ENCODE measurements at regions not wholly inside any gene's neighbourhood (a gene's known extent, or its start where the extent isn't known, plus 50 kb on each side); places are given as distances from the start of the nearest gene placed in this dataset.
"Not testable (repeated sequence)": the region's sequence is repeated elsewhere in the genome, so short reads cannot be mapped to it uniquely, and the experiment has no call there.

DNA sequence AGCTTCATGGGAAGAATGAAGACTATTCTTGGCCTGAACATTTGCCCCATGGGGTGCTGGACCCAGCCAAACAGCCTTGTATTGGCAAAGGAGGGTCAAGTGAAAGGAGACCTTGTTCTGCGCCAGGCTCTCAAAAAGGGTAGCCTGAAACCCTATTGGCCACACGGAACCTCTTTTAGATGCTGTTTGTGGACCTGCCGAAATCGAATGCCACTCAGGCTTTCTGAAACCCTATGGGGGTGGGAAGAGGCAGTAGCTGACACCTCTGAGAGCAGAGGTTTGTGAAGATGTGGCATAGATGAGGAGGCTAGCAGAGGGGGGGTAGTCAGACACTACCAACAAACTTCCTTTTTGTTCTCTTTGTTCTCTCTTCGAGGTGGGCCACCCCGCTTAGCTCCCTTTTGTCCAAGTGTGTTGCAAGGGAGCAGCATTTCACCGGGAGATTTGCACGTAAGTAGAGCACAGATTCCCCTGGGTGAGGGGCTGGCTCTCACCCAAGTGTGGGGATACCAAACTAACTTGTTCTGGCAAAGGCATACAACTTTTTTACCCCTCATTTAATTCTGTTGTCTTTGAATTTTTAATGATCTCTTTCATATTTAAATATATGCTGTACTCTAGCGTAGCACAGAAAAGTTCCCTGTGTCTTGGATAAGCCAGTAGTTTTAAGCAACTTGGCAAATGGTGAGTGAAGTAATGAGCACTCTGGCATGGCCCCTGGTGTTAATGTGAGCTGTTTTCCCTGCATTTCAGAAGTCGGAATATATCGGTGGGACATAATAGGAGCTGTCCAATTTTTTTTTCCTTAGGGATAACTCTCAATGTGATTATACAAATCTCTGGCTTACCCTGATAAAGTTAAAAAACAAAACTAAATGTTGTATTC, 107.7 kb downstream of the SEPTIN7 start:
- no peak for DNase-seq (ENCODE audit: low read depth, low spot score)
- H3K4me3 ChIP-seq (ENCODE audit: low read length), result no peak overlapping the region
- no CpG with 5 or more reads among the region's 11 CpGs for WGBS (ENCODE audit: insufficient coverage, insufficient read length)
- no peak overlapping the region for H3K27ac ChIP-seq (ENCODE audit: low read length)
- no peaks in the 10 kb centered on the region for H3K9me3 ChIP-seq (ENCODE audit: control insufficient read depth, insufficient read depth, low read length)
- no peaks in the 10 kb centered on the region for H3K4me1 ChIP-seq (ENCODE audit: control insufficient read depth, insufficient read depth, low read length)
- H3K27me3 ChIP-seq (ENCODE audit: control insufficient read depth, insufficient read depth, low read length), result no peaks in the 10 kb centered on the region
- no peaks in the 10 kb centered on the region for H3K36me3 ChIP-seq (ENCODE audit: control insufficient read depth, insufficient read depth, low read length)

DNA sequence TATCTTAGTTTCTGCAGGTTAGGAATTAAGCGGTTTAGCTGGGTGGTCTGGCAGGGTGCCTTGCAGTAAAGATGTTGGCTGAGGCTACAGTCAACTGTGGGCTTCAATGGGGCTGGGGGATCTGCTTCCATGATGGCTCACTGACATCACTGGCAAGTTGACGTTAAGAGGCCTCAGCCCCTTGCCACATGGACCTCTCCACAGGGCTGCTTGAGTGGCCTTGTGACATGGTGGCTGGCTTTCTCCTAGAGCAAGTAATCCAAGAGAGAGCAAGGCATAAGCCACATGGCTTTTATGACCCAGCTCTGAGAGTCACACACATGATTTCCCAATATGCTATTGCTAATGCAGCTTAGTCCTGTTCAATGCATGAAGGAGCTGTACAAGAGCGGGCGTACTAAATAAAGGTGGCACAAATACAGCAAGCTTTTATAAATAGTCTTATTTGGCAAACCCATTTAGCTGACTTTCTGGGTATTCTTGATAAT, 109.1 kb downstream of the SEPTIN7 start:
- WGBS (ENCODE audit: insufficient coverage, insufficient read length), result no CpG with 5 or more reads among the region's 4 CpGs
- Histone ChIP-seq H3K27me3 (ENCODE audit: control insufficient read depth, insufficient read depth, low read length) (no peaks in the 10 kb centered on the region), H3K27ac (ENCODE audit: low read length) (no peak overlapping the region), H3K4me3 (ENCODE audit: low read length) (no peak overlapping the region), H3K4me1 (ENCODE audit: control insufficient read depth, insufficient read depth, low read length) (no peaks in the 10 kb centered on the region), H3K36me3 (ENCODE audit: control insufficient read depth, insufficient read depth, low read length) (no peaks in the 10 kb centered on the region), H3K9me3 (ENCODE audit: control insufficient read depth, insufficient read depth, low read length) (no peaks in the 10 kb centered on the region)
- DNase-seq (ENCODE audit: low read depth, low spot score), result no peak

DNA sequence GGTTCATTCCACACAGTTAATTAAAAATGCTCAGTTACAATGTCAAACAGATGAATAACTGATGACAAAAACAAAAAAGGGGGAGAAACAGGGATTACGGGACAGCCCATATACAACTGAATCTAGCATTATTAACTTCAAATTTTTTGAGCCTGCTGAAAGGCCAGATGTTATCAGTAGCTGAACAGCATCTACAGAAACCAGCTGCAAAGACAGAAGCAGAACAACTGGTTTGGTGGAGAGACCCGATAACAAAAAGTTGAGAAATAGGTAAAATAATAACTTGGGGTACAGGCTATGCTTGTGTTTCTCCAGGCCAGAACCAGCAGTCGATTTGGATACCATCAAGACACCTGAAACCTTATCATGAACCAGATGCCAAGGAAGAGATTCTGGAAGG, 109.8 kb downstream of the SEPTIN7 start:
- no CpG with 5 or more reads among the region's 3 CpGs for WGBS (ENCODE audit: insufficient coverage, insufficient read length)
- H3K9me3 ChIP-seq (ENCODE audit: control insufficient read depth, insufficient read depth, low read length); H3K27ac ChIP-seq (ENCODE audit: low read length); H3K36me3 ChIP-seq (ENCODE audit: control insufficient read depth, insufficient read depth, low read length); H3K4me1 ChIP-seq (ENCODE audit: control insufficient read depth, insufficient read depth, low read length); DNase-seq (ENCODE audit: low read depth, low spot score); H3K4me3 ChIP-seq (ENCODE audit: low read length); H3K27me3 ChIP-seq (ENCODE audit: control insufficient read depth, insufficient read depth, low read length): not testable (repeated sequence)

DNA sequence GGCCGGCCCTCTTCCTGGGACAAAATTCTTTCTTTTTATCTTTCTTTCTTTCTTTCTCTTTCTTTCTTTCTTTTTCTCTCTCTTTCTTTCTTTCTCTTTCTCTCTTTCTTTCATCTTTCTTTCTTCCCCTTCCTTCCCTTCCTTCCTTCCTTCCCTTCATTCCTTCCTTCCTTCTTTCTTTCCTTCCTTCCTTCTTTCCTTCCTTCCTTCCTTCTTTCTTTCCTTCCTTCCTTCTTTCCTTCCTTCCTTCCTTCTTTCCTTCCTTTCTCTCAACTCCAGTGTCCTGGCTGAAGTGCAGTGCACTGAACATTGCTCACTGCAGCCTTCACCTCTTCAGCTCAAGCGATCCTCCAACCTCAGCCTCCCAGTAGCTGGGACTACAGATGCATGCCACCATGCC, 112.5 kb downstream of the SEPTIN7 start:
- not testable (repeated sequence) for H3K27me3 ChIP-seq (ENCODE audit: control insufficient read depth, insufficient read depth, low read length); H3K9me3 ChIP-seq (ENCODE audit: control insufficient read depth, insufficient read depth, low read length); H3K4me3 ChIP-seq (ENCODE audit: low read length); H3K27ac ChIP-seq (ENCODE audit: low read length); DNase-seq (ENCODE audit: low read depth, low spot score); H3K4me1 ChIP-seq (ENCODE audit: control insufficient read depth, insufficient read depth, low read length); H3K36me3 ChIP-seq (ENCODE audit: control insufficient read depth, insufficient read depth, low read length)
- no CpG with 5 or more reads among the region's 2 CpGs for WGBS (ENCODE audit: insufficient coverage, insufficient read length)

DNA sequence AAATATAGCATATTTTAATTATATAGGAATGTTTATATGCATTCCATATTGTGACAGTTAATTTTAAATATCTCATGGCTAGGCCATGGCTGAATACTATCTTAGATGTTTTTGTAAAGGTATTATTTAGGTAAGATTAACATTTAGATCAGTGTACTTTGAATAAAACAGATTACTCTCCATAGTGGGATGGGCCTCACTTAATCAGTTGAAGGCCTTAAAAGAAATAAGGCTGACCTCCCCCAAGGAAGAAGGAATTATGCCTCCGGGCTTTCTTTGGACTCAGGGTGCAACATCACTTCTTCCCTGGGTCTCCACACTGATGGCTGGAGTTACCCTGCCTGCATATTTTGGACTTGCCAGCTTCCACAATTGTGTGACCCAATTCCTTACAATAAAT, 113.4 kb downstream of the SEPTIN7 start:
- H3K27ac ChIP-seq (ENCODE audit: low read length); DNase-seq (ENCODE audit: low read depth, low spot score); H3K4me3 ChIP-seq (ENCODE audit: low read length); H3K36me3 ChIP-seq (ENCODE audit: control insufficient read depth, insufficient read depth, low read length); H3K4me1 ChIP-seq (ENCODE audit: control insufficient read depth, insufficient read depth, low read length); H3K27me3 ChIP-seq (ENCODE audit: control insufficient read depth, insufficient read depth, low read length); H3K9me3 ChIP-seq (ENCODE audit: control insufficient read depth, insufficient read depth, low read length): not testable (repeated sequence)
- no CpG with 5 or more reads among the region's 1 CpG for WGBS (ENCODE audit: insufficient coverage, insufficient read length)

DNA sequence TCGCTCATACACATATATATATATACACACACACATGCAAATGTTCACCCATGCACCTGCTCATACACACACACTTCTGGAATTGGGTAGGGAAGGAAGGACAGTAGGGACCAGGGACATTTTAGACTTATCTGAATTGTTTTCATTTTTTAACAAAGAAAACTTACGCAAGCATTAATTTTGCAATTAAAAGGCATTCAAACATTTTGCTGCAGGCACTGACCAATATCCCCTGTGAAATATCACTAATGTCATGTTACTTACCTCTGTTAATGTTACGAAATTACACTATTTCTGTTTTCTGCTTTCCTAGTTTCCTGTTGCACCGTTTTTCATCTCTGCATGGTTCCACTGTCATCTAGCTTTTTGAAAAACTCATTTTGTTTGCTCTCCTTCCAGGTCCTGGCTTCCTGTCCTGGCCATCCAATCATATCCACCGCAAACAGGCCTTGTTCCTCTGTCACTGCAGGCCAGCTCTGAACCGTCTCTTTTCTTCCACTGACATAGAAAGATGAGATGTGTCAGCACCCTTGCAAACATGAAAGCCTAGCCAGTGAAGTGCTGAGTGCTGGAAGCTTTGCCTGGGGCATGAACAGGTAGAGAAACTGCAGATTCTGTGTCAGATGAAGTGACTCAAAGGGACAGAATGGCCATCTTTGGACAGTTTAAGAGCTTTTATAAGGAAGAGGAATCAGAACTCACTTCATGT, 114.5 kb downstream of the SEPTIN7 start:
- H3K36me3 ChIP-seq (ENCODE audit: control insufficient read depth, insufficient read depth, low read length); DNase-seq (ENCODE audit: low read depth, low spot score); H3K27me3 ChIP-seq (ENCODE audit: control insufficient read depth, insufficient read depth, low read length); H3K4me3 ChIP-seq (ENCODE audit: low read length); H3K27ac ChIP-seq (ENCODE audit: low read length); H3K4me1 ChIP-seq (ENCODE audit: control insufficient read depth, insufficient read depth, low read length); H3K9me3 ChIP-seq (ENCODE audit: control insufficient read depth, insufficient read depth, low read length): not testable (repeated sequence)
- WGBS (ENCODE audit: insufficient coverage, insufficient read length), result no CpG with 5 or more reads among the region's 6 CpGs

DNA sequence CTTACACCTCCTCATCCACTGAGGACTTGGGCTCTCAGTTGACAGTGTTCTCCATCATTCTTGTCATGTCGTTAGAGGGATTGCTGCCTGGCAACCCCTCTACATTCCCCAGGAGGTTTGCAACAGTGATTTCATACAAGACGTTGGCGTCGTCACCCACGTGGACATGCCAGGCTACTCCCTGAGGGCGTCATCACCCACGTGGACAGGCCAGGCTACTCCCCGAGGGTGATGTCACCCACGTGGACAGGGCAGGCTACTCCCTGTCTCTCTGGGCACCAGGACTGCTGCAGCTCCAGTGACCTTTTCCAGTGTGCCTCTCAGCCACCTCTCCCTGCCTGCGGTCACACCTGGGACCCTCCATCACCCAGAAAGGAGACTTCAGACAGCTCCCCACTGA, 117.4 kb downstream of the SEPTIN7 start:
- not testable (repeated sequence) for H3K9me3 ChIP-seq (ENCODE audit: control insufficient read depth, insufficient read depth, low read length); H3K27me3 ChIP-seq (ENCODE audit: control insufficient read depth, insufficient read depth, low read length); H3K4me1 ChIP-seq (ENCODE audit: control insufficient read depth, insufficient read depth, low read length); H3K27ac ChIP-seq (ENCODE audit: low read length); DNase-seq (ENCODE audit: low read depth, low spot score); H3K36me3 ChIP-seq (ENCODE audit: control insufficient read depth, insufficient read depth, low read length); H3K4me3 ChIP-seq (ENCODE audit: low read length)
- WGBS (ENCODE audit: insufficient coverage, insufficient read length), result no CpG with 5 or more reads among the region's 10 CpGs

DNA sequence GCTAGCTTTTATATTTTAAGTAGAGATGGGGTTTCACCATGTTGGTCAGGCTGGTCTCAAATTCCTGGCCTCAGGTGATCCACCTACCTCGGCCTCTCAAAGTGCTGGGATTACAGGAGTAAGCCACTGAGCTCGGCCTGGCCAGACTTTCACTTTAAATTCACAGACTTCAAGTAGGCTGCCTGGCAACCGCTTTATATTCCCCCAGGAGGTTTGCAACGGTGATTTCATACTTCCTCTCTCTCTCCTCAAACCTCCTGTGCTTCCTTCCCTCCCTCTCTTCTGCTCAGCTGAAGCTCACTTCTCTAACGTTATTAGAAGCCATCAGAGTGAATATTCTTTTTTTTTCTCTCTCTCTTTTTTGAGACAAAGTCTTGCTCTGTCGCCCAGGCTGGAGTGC, 118.8 kb downstream of the SEPTIN7 start:
- not testable (repeated sequence) for DNase-seq (ENCODE audit: low read depth, low spot score)

DNA sequence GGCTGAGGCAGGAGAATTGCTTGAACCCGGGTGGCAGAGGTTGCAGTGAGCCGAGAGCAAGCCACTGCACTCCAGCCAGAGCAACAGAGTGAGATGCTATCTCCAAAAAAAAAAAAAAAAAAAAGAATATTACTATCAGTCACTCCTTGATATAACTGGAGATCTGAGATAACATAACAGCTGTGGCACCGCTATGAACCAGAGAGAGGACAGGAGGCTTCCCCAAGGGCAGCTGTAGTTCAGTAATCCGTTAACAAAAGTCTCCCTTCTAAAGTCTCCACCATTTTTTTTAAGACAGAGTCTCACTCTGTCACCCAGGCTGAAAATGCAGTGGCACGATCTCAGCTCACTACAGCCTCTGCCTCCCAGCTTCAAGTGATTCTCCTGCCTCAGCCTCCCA, 120.5 kb downstream of the SEPTIN7 start:
- H3K27me3 ChIP-seq (ENCODE audit: control insufficient read depth, insufficient read depth, low read length); H3K4me3 ChIP-seq (ENCODE audit: low read length); DNase-seq (ENCODE audit: low read depth, low spot score); H3K4me1 ChIP-seq (ENCODE audit: control insufficient read depth, insufficient read depth, low read length); H3K36me3 ChIP-seq (ENCODE audit: control insufficient read depth, insufficient read depth, low read length); H3K27ac ChIP-seq (ENCODE audit: low read length); H3K9me3 ChIP-seq (ENCODE audit: control insufficient read depth, insufficient read depth, low read length): not testable (repeated sequence)
- no CpG with 5 or more reads among the region's 5 CpGs for WGBS (ENCODE audit: insufficient coverage, insufficient read length)

More for the DNA sequence above, 118.8 kb downstream of the SEPTIN7 start:
- WGBS (ENCODE audit: insufficient coverage, insufficient read length), result no CpG with 5 or more reads among the region's 6 CpGs
- not testable (repeated sequence) for H3K4me1 ChIP-seq (ENCODE audit: control insufficient read depth, insufficient read depth, low read length); H3K36me3 ChIP-seq (ENCODE audit: control insufficient read depth, insufficient read depth, low read length); H3K27me3 ChIP-seq (ENCODE audit: control insufficient read depth, insufficient read depth, low read length); H3K4me3 ChIP-seq (ENCODE audit: low read length); H3K27ac ChIP-seq (ENCODE audit: low read length); H3K9me3 ChIP-seq (ENCODE audit: control insufficient read depth, insufficient read depth, low read length)

DNA sequence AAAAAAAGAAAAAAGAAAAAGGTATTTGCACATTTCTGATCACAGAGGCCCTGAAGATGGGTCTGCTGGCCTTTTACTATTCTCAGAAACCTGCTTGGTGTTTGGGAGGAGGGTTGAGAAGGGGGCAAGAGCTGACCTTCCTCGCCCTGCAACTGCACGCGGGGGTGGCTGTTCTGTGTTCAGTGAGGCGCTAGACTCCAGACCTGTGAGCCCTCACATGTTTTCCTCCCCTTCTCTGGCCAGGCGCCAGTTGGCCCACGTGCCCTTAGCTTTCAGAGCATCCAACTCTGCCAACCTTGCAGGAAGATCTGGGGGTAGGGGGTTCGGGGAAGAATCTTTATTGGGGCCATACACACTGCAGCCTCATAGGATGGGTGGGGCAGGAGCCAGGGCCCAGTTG, 123.8 kb downstream of the SEPTIN7 start:
- not testable (repeated sequence) for H3K4me1 ChIP-seq (ENCODE audit: control insufficient read depth, insufficient read depth, low read length); H3K36me3 ChIP-seq (ENCODE audit: control insufficient read depth, insufficient read depth, low read length); H3K9me3 ChIP-seq (ENCODE audit: control insufficient read depth, insufficient read depth, low read length); H3K4me3 ChIP-seq (ENCODE audit: low read length); DNase-seq (ENCODE audit: low read depth, low spot score); H3K27ac ChIP-seq (ENCODE audit: low read length); H3K27me3 ChIP-seq (ENCODE audit: control insufficient read depth, insufficient read depth, low read length)
- no CpG with 5 or more reads among the region's 7 CpGs for WGBS (ENCODE audit: insufficient coverage, insufficient read length)

Data from iPS DF 6.9 (cell line).